ENCODE measurements at regions not wholly inside any gene's neighbourhood (a gene's known extent, or its start where the extent isn't known, plus 50 kb on each side); places are given as distances from the start of the nearest gene placed in this dataset.

DNA sequence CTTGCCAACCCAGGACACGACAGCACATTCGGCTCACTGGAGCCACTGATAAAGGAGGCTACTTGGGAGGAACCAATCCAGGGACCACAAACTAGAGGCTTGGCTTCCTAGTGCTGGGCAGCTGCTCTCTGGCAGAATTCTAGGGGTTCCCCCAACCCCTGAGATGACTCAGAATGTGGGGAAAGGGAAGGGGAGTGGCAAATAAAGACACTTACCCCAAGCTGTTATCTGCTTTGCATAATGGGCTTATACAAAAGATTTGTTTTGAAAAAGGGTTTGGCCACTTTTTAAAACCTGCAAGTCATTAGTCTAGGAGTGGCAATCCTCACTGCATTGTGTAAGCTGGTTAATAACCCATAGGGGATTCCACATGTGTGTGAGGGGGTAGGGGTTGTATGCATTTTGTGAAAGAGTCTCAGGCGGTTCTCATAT lies 64.1 kb upstream of the LMO1 start:
- Mint-ChIP-seq H3K27me3 (peaks cover 8% of the 10 kb centered on the region), H3K4me3 (no peak overlapping the region), H3K27ac (peak overlapping the region; percentile 32), H3K4me1 (peaks cover 21% of the 10 kb centered on the region), H3K9me3 (ENCODE audit: insufficient read depth) (no peaks in the 10 kb centered on the region)
- Histone ChIP-seq H4K20me1 (ENCODE audit: control insufficient read depth, insufficient read depth, low read length, poor library complexity, severe bottlenecking) (no peaks in the 10 kb centered on the region), H3K4me2 (replicated peaks; ENCODE audit: low read depth, low read length, poor library complexity, severe bottlenecking) (no peak overlapping the region), H3K79me2 (ENCODE audit: control insufficient read depth, insufficient read depth, low read length) (no peaks in the 10 kb centered on the region), H3K4me3 (ENCODE audit: control extremely low read depth in 1 of 5, extremely low read depth in 1 of 5, insufficient read depth in 1 of 5, low read depth in 2 of 5, low read length in 4 of 5) (no peak overlapping the region), H3K9ac (ENCODE audit: low read length) (no peak overlapping the region), H3K27me3 (replicated peaks in 1 of 4; ENCODE audit: control extremely low read depth in 1 of 4, control insufficient read depth in 3 of 4, insufficient read depth in 4 of 4, low read length in 3 of 4) (peaks cover 0 to 2% (median 0%) of the 10 kb centered on the region in 4 experiments), H3K9me3 (ENCODE audit: control extremely low read depth in 1 of 3, control insufficient read depth in 2 of 3, insufficient read depth in 1 of 3, low read length in 2 of 3) (no peaks in the 10 kb centered on the region), H2AFZ (ENCODE audit: insufficient read depth, low read depth, low read length, poor library complexity, severe bottlenecking) (no peak overlapping the region), H3K27ac (ENCODE audit: low read length in 2 of 2) (no peak overlapping the region), H3K4me1 (ENCODE audit: control insufficient read depth in 2 of 2, insufficient read depth in 2 of 2, low read length in 2 of 2) (peaks cover 28 to 35% of the 10 kb centered on the region in 2 donors), H3K36me3 (replicated peaks in 1 of 2; ENCODE audit: control extremely low read depth in 1 of 2, control insufficient read depth in 1 of 2, extremely low read depth in 1 of 2, insufficient read depth in 2 of 2, low read length in 1 of 2) (no peaks in the 10 kb centered on the region)
- intact Hi-C loops (cut with micrococcal nuclease): no loop called here
- ATAC-seq (ENCODE audit: low read depth): peak; percentile 42
- DNase-seq: peak; percentile 35
- CTCF ChIA-PET: interaction anchor here (0.9 to 1.6 kb wide), 2 partner anchors 239 to 662 kb away, joined by 4 read pairs; no protein-coding TSS in a partner anchor
- POLR2A ChIA-PET: interaction anchor here (1.0 kb wide), 1 partner anchor 10 kb away, joined by 3 read pairs; no protein-coding TSS in a partner anchor
- TF ChIP-seq, protein P1, sequence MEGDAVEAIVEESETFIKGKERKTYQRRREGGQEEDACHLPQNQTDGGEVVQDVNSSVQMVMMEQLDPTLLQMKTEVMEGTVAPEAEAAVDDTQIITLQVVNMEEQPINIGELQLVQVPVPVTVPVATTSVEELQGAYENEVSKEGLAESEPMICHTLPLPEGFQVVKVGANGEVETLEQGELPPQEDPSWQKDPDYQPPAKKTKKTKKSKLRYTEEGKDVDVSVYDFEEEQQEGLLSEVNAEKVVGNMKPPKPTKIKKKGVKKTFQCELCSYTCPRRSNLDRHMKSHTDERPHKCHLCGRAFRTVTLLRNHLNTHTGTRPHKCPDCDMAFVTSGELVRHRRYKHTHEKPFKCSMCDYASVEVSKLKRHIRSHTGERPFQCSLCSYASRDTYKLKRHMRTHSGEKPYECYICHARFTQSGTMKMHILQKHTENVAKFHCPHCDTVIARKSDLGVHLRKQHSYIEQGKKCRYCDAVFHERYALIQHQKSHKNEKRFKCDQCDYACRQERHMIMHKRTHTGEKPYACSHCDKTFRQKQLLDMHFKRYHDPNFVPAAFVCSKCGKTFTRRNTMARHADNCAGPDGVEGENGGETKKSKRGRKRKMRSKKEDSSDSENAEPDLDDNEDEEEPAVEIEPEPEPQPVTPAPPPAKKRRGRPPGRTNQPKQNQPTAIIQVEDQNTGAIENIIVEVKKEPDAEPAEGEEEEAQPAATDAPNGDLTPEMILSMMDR (IDR thresholded peaks at IDR 0.05): no peak
- no peak for TF ChIP-seq EZH2 (IDR thresholded peaks at IDR 0.05; ENCODE audit: borderline replicate concordance, insufficient read depth, low read depth, low read length, poor library complexity, severe bottlenecking)
- 80% methylated on average over 1 of the region's 3 CpGs for WGBS (ENCODE audit: insufficient coverage)

GRCh38 chr11:8326337-8326736 lies 62.7 kb upstream of the LMO1 start:
- H3K79me2 ChIP-seq (ENCODE audit: control insufficient read depth, insufficient read depth, low read length): no peaks in the 10 kb centered on the region
- H3K27ac Mint-ChIP-seq: no peak overlapping the region
- H4K20me1 ChIP-seq (ENCODE audit: control insufficient read depth, insufficient read depth, low read length, poor library complexity, severe bottlenecking): no peaks in the 10 kb centered on the region
- no peak for TF ChIP-seq EZH2 (IDR thresholded peaks at IDR 0.05; ENCODE audit: borderline replicate concordance, insufficient read depth, low read depth, low read length, poor library complexity, severe bottlenecking)
- TF ChIP-seq, protein P1 (IDR thresholded peaks at IDR 0.05): no peak
- no peak for ATAC-seq (ENCODE audit: low read depth)
- POLR2A ChIA-PET: no interaction called here
- CTCF ChIA-PET: interaction anchor here (1.6 kb wide), 1 partner anchor 240 kb away, joined by 4 read pairs; no protein-coding TSS in a partner anchor
- WGBS (ENCODE audit: insufficient coverage): 92% methylated on average over 2 of the region's 3 CpGs
- no peaks in the 10 kb centered on the region for H3K36me3 ChIP-seq (replicated peaks in 1 of 2; ENCODE audit: control extremely low read depth in 1 of 2, control insufficient read depth in 1 of 2, extremely low read depth in 1 of 2, insufficient read depth in 2 of 2, low read length in 1 of 2)
- no peak overlapping the region for H3K27ac ChIP-seq (ENCODE audit: low read length in 2 of 2)
- H3K9ac ChIP-seq (ENCODE audit: low read length): no peak overlapping the region
- no peaks in the 10 kb centered on the region for H3K9me3 ChIP-seq (ENCODE audit: control extremely low read depth in 1 of 3, control insufficient read depth in 2 of 3, insufficient read depth in 1 of 3, low read length in 2 of 3)
- H3K4me2 ChIP-seq (replicated peaks; ENCODE audit: low read depth, low read length, poor library complexity, severe bottlenecking): no peak overlapping the region
- peaks cover 0 to 2% (median 0%) of the 10 kb centered on the region in 4 experiments for H3K27me3 ChIP-seq (replicated peaks in 1 of 4; ENCODE audit: control extremely low read depth in 1 of 4, control insufficient read depth in 3 of 4, insufficient read depth in 4 of 4, low read length in 3 of 4)
- H3K4me3 ChIP-seq (ENCODE audit: control extremely low read depth in 1 of 5, extremely low read depth in 1 of 5, insufficient read depth in 1 of 5, low read depth in 2 of 5, low read length in 4 of 5): no peak overlapping the region
- H3K4me1 Mint-ChIP-seq: peaks cover 11% of the 10 kb centered on the region
- no peak overlapping the region for H2AFZ ChIP-seq (ENCODE audit: insufficient read depth, low read depth, low read length, poor library complexity, severe bottlenecking)
- H3K9me3 Mint-ChIP-seq (ENCODE audit: insufficient read depth): no peaks in the 10 kb centered on the region
- no peak overlapping the region for H3K4me3 Mint-ChIP-seq
- H3K27me3 Mint-ChIP-seq: peaks cover 12% of the 10 kb centered on the region
- H3K4me1 ChIP-seq (ENCODE audit: control insufficient read depth in 2 of 2, insufficient read depth in 2 of 2, low read length in 2 of 2): peaks cover 14 to 21% of the 10 kb centered on the region in 2 donors
- DNase-seq: no peak
- intact Hi-C loops (cut with micrococcal nuclease): no loop called here

All from B cell (primary cell).